GM18498 (cell line): ENCODE measurements at regions not wholly inside any gene's neighbourhood (a gene's known extent, or its start where the extent isn't known, plus 50 kb on each side); places are given as distances from the start of the nearest gene placed in this dataset.

ENCODE experiments used
- ATAC-seq: cut with Tn5 transposase; IDR thresholded peaks from one replicate; pipeline ENCODE4 v1.9.1; 2021; ENCODE audit warnings: mild to moderate bottlenecking, moderate library complexity; ENCODE audit not compliant: unreplicated experiment

DNA sequence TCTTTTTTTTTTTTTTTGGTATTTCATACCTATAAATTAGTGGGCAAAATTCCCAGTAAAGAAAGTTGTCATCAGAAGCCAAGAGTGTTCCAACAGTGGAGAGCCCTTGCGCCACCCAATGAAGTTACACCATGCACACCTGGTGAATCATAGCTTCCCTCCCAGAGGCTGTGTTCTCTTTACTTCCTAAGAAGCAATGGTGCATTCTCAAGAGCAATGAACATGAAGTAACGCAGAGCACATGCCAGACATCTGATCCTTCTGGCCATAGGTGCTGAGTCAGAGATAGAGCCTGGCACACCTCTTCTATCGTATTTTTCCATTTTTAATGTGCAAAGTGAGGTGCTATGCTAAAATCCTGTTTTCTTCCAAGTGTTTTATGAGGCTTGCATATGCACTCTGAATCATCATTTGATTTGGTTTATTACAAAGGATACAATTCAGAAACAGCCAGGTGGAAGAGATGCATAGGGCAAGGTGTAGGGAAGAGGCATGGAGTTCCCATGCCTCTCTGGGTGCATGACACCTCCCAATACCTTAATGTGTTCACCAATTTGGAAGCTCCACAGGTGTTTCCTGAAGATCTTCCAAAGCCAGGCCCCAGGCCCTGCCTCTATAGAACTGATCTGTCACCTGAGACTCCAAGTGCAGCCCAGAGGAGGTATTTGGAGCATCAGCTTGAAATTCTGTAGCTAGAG, 408.0 kb downstream of the SIPA1L2 start:
- no peak for ATAC-seq

DNA sequence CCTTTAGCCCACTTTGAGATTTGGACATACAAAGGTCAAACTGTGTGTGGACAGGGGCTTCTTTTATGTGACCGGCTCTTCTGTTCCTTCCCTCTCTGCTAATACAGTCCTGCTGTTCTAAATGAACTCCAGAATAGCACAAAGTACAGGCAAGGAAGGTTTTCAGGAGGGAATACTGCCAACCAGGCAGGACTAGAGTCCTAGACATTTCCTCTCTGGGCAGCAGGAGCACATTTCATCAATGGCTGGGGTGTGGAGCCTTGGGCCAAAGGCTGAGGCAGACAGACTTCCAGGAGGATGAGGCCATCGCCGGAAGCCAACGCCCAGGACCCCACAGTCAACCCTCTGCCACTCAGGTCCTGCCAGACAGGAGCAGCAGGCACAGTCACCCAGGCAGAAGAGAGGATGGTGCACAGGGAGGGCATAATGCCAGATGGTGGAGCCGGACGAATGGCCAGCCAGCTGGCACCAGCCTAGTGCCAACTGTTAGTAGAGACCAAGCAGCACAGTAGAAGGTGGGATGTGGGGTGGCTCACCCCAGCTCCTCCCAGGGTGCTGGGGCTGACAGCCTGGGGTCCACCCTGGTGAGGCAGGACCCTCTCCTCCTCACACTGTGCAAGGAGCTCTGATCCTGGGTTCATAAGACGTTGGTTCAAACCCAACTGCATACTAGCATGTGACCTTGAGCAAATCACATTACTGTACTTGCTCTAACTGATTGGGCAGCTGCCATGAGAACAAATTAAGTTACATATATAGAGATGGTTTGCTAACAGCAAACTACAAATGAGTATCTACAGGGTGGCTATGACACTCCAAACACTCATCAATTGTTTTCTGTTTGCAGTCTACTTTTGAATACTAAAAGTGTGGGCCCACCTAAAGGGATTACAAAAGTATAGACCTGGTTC, 410.7 kb downstream of the SIPA1L2 start:
- ATAC-seq: no peak

DNA sequence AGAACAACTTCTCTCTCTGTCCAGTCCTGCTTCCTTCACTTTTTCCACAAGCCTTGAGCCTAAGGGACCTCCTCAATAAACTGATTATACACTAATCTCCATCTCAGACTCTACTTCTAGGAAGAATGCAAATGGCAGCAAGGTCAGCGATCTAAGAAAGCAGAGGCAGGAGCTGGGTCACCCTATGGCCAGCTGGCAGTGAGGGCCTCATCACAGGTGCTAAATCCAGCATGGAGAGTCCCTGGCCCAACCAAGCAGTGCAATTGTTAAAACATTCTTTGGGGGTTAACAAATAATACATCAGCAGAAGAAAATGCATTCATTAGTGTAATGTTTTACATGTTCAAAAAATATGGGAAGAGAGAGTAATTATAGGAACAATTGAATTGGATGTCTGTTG, 416.0 kb downstream of the SIPA1L2 start:
- ATAC-seq: no peak

DNA sequence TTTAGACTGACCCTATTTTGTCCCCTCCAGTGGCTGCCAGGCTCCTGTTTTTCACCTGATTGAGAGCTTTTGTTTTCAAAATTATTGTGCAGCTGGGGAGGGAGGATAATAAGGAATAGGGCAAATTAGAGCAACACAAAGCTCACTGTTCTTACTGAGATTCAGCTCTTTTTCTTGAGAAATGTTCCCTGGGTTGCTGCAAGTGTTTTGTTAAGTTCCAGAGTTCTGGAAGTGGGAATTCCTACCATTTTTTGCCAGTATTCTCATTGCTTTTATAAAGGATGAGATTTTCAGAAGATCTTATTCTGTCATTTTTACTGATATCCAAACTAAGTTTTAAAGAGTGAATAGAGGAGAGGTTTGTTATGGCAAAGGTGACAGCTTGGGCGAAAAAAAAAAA, 417.7 kb downstream of the SIPA1L2 start:
- ATAC-seq: no peak

DNA sequence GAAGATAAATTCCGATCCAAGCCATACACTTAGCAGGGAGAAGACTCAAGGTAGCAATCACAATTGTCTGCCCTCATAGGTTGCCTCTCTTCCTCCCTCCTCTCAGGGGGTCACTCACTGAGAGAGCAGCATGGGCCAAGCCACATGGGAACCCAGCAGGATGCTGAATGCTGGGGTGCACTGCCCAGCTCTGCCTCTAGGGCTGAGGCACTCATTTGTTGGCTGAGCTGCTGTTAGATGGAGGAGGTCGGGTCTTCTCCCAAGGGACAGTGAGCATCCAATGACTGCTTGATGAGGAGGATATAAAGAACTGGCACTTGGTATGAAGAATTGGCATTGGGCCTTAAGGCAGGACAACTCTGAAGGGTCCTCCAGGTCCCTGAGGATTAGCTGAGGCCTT, 418.8 kb downstream of the SIPA1L2 start:
- peak; percentile 58 for ATAC-seq

DNA sequence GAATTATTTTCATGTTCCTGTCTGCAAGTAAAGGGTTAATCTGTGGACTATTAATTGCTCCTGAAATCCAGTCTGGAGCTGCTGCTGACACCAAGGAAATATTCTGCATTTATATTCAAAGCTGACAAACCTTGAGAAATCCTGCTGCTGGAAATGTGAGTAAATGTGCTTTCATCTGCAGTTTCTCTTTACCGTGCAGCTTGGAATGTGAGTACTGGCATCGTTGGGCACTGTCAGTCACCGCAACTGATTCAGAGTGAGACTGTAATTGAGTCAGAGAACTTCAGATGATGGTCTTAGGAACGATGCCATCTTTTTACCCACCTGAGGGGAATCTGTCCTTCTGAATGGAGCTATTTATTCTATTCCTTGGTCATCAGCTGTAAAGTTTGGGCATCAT, 420.6 kb downstream of the SIPA1L2 start:
- no peak for ATAC-seq

DNA sequence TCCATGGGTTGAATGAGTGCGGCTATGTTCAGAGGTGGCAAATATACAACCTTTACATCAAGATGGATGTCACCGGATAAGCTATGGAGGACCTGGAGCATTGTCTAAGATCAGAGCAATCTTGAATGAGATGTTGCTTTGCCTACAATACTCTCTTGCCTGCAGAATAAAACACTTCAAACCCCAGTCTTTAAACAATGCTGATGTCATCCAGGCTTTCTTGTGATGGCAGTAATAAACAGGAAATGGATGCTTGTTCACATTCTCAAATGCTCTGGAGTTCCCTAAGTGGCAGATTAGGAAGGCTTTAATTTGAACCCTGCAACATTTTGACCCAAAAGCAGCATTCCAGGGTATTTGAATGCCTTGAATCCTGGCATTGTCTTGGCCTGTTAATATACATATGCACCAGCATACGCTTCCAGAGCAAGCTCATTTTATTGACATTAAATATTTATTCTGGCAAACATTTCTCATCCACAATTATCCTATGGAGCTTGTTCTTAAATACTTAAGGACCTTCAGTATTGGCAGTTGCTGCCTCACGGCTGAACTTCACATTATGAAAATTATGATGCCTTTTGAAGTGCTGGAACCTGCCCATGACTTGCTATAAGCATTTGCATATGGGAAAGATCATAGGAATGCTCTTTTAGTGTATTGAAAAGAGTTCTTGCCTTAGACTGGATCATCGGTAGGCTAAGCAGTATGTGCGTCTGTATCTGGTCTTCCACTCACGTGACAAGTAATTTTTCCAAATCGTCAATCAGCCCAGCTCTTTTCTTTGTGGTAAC, 422.7 kb downstream of the SIPA1L2 start:
- no peak for ATAC-seq

DNA sequence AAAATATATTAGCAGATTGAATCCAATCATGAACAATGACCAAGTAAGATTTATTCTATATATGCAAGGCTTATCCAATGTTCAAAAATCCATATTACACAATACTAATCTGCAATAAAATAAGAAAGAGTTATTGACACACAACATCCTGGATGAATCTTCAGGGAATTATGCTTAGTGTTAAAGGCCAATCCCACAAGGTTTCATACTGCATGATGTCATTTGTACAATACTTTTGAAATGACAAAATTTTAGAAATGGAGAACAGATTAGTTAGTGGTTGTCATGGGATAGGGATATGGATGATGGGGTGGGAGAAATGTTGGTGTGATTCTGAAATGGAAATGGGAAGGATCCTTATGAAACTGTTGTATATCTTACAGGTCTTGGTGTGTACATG, 425.7 kb downstream of the SIPA1L2 start:
- ATAC-seq: no peak

DNA sequence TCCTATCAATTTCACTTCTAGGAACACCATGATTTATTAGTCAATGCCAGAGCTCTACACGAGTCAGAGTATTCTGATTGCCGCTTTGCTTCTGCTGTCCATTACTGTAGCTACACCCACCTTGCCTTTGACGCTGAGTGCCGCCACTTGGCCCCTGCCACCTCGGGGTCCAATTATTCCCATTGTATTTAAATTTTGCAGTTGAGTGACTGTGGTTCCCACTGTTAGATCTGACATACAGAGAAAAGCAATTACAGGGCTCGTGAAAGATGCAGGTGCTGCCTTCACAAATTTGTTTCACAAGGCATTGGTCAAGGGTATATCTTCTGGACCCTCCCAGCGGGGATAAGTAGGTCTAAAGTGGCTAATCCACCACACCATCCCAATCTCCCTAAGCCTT, 428.9 kb downstream of the SIPA1L2 start:
- ATAC-seq: no peak

DNA sequence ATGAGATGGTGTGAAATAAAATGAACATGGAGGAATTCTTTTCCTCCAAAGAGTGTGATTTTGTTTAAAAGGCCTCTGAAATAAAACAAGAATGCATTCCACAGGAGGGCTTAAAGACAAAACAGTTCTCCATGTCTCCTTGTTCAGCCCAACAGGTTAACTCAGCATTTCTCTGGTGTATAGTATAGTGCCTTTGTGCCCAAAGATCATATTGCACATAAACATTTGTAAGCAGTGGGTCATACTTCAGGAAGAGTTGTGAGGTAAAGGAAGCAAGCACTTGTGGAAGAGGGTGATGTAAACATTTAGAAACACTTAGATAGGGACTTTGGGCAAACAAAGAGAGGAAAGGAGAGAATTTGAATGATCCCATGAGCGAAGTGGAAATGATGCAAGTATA, 433.9 kb downstream of the SIPA1L2 start:
- ATAC-seq: no peak

DNA sequence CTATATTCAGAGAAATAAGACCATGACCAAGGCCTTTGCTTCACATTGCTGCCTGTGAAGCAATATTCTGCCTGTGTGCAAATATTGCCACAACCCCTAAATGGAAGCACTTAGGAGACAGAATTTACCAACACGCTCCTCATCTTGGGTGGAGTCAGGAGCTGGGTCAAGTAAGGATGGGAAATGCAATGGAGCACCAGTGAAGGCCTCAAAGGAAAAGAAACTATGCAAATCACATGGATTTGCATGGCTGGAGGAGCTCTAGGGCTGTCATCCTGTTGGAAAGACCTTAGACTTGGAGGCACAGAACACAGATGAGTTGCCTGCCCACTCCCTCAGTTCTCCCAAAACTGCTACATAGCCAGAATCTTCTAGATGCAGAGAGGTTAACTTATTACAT, 435.5 kb downstream of the SIPA1L2 start:
- no peak for ATAC-seq

DNA sequence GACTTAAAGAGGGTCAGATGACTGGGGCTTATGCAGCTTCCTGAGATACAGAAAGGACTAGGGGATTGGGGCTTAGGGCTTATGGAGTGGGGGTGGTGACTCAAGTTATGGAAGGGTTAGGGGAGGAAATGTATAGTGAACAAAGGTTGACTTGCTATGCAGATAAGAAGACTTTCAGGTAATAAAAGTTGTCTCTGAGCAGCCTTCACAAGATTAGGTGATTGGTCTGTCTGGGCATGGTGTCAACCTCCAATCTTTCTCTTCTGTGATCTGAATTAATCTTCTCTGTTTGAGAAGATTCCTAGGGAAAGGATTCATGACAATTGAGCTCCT, 436.5 kb downstream of the SIPA1L2 start:
- ATAC-seq: no peak

DNA sequence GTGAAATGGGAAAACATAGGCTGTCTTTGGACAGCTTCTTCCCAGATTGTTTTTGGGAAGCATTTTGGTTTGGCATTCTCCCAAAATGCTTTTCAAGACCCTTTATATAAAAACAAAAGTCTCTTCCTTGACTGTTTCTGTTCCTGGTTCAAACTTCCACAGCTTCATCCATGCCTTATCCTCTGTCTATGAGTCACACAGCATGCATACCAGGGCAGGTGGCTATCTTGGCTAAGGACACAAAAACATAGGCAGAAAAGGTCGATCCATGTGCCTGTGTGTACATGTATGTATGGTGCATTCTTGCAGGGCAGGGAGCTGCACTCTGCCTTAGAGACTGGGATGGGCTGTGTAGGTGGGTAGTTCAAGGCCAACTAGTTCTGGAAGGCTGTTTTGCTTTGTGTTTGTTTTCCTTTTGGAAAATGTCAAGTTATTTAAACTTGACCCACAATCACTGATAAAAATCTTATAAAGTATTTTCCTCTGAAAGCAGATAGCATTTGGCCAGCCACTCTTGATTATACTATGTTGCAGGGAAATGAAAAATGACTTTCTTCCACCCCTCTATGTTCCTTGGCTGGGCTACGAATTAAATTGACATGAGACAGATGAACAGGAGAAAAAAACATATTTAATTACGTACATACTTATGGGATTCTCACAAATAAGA, 437.0 kb downstream of the SIPA1L2 start:
- ATAC-seq: no peak

DNA sequence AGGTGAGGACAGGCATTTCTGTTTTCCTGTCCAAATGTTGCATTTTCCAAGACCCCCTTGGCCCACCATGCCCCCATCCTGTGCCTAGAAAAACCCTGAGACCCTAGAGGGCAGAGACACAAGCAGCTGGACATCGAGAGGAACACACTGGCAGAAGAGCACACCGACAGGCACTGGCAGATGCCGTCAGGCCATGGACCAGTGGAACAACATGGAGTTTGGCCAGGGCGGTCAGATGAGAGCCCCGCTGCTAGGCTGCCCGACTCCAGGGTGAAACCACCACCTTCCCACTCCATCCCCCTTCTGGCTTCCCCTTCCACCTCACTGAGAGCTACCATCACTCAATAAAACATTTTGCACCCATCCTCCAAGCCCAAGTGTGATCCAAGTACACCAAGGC, 438.4 kb downstream of the SIPA1L2 start:
- no peak for ATAC-seq

DNA sequence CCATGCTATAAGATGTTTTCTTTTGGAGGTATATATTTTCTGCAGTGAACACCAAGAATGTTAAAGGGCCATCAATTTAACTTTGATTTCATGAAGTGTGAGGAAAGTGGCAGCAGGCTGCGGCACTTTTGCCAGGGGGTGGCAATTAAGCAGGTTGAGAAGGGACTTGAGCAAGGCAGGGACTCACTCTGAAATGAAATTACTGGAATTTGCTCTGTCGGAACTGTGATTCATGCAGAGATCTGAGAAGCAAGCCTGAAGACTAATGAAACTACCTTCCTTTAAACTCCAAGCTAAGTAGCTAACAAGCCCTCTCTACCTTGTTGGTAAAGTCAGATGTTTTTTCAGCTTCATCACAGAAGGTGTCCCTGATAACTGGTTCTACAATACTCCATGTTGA, 441.6 kb downstream of the SIPA1L2 start:
- ATAC-seq: no peak

DNA sequence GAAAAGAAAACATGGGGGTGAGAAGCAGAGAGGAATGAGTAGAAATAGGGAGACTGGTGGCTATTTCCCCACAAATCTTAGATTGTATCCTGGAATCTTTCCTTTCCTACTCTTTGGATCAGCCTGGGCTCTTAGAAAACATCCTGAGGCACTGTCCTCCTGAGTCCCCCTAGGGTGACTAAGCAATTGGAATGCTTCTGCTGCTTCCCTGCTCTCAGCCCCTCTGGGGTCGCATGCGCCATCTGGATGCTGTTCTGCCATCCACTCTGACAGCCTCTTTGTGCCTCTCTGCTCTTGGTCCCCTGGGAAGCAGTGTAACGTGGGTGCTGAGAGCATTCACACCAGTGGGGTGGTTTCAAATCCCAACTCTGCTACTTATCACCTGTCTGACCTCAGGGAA, 443.0 kb downstream of the SIPA1L2 start:
- no peak for ATAC-seq

DNA sequence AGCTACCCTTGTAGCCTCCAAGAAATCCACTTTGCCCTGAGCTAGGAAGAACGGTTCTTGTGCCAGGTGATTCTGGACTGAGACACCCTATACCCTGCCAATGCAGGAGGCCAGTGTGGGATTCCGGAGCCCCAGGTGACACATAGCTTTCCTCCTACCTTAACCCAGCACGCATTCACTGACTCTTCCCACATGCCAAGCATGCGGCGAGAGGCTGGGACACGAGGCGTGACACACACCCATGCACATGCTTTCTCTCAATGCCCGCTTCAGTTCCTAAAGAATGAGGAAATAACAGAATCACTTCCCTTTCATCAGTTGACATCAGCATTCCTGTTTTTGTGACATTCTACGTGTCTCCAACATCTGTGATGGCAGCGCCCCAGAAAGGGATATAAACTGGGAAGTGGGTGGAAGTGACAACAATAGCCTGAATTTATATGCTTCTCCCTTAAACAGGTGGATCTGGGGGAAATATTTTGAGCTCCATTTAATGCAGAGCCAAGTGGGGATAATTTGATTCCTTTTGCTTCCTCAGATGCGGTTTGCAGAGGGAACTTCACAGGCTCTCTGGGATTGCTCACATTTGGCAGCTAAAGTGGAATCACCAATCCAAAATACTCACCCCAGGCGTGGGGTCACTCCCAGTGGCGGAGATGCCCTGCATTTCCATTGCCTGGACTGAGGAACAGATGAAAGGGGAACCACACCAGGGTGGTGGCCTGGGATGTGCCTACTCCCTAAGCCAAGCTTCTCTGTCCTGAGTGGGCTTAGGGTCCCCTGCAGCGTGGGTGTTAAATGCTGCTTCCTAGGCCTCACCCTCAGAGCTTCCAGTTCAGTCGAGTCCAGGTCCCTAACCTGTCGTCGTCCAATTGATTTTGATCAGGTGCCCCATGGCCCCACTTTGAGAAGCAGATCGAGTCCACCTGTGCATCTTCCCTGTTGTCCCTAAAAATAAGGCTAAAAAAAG, 445.1 kb downstream of the SIPA1L2 start:
- ATAC-seq: no peak

DNA sequence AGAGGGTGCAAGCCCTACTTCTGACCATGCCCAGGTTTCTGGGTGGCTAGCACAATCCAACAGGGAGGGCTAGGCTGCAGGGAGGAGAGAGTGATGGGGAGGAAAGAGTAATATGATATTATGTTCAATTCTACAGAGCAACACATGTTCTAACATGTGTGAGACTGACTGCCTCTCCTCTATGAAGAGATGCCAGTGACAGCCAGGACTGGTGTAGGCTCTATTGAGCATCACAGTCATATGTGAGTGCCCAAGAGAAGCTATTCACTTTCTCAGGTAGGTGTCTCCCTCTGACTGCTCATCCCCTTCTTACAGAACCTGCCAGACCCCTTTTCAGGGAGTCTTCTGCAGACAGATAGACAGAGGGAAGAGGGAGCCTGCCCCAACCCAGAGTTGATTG, 446.1 kb downstream of the SIPA1L2 start:
- no peak for ATAC-seq

DNA sequence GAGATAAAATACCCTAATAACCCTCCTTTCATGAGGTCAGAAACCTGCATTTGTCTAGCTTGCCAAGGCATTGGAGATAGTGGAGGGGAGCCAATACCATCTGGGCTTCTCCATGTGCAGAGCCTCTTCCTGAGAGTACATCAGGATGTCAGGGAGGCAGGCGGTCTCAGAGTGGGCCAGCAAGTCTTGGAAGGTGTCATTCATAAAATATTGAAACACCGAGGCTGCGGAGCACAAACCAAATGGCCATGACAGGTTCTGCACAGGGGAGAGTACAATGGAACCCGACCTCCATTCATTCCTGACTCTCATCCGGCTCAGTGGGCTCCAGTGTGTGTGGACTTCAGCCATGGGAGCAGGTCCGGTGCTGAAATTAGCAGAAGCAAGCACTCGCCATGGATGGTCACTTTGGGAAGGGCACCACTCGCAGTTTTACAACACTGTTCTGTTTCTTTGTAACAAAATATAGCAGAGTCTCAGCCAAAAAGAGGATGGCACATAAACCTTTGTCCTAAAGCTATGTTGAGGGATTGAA, 446.6 kb downstream of the SIPA1L2 start:
- no peak for ATAC-seq

DNA sequence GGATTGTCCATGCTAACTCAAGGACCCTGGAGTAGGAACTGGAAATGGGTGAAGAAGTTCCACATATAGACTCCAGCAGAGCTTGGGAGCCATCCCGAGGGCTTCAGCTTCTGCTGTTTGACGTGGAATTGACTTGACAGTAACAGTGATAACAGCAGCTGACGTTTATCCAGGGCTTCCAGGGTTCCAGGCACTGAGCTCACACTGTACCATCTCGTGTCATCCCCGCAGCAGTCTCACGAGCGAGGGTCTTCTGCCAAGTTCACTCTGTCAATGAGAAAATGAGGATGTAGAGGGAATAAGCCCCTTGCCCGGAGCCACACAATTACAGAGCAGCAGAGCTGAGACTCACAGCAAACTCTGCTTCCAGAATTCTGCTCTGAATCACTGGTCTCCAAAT, 447.7 kb downstream of the SIPA1L2 start:
- no peak for ATAC-seq
